ENCODE measurements at regions not wholly inside any gene's neighbourhood (a gene's known extent, or its start where the extent isn't known, plus 50 kb on each side); places are given as distances from the start of the nearest gene placed in this dataset.

- Histone ChIP-seq H3K36me3 (no peaks in the 10 kb centered on the region), H3K27ac (no peak overlapping the region), H3K4me1 (peaks cover 0 to 1% (median 0%) of the 10 kb centered on the region in 3 donors), H3K4me3 (no peak overlapping the region), H3K27me3 (no peaks in the 10 kb centered on the region), H3K9me3 (no peaks in the 10 kb centered on the region)
- DNase-seq: no peak
- intact Hi-C loops (cut with DNase I): no loop called here
- TF ChIP-seq POLR2A (IDR thresholded peaks at IDR 0.05): no peak
- TF ChIP-seq CTCF (IDR thresholded peaks at IDR 0.05): no peak
Observed at GRCh38 chr12:66929121-66929520, 250.2 kb upstream of the GRIP1 start.

- Histone ChIP-seq H3K27me3 (no peaks in the 10 kb centered on the region), H3K4me3 (no peak overlapping the region), H3K9me3 (no peaks in the 10 kb centered on the region), H3K27ac (no peak overlapping the region), H3K4me1 (peaks cover 0 to 11% (median 0%) of the 10 kb centered on the region in 3 donors), H3K36me3 (no peaks in the 10 kb centered on the region)
- intact Hi-C loops (cut with DNase I): no loop called here
- TF ChIP-seq CTCF (IDR thresholded peaks at IDR 0.05) (no peak), POLR2A (IDR thresholded peaks at IDR 0.05) (no peak)
- 61 to 62% methylated on average over 3 of the region's 3 CpGs for WGBS, 2 donors
- no peak for DNase-seq
Observed at GRCh38 chr12:66931091-66931490, 252.2 kb upstream of the GRIP1 start.

GRCh38 chr12:66932126-66932525 lies 253.2 kb upstream of the GRIP1 start:
- intact Hi-C loops (cut with DNase I): no loop called here
- 78 to 91% methylated on average over 1 of the region's 1 CpG for WGBS, 2 donors
- H3K27me3 ChIP-seq: no peaks in the 10 kb centered on the region

GRCh38 chr12:66934302-66935062 lies 255.6 kb upstream of the GRIP1 start:
- no peak for DNase-seq
- no peak overlapping the region for H3K4me3 ChIP-seq
- no peaks in the 10 kb centered on the region for H3K9me3 ChIP-seq
- 38 to 40% methylated on average over 5 of the region's 5 CpGs for WGBS, 2 donors
- no peak overlapping the region for H3K27ac ChIP-seq
- intact Hi-C loops (cut with DNase I): no loop called here
- peaks cover 0 to 11% (median 0%) of the 10 kb centered on the region in 3 donors for H3K4me1 ChIP-seq
- TF ChIP-seq POLR2A (IDR thresholded peaks at IDR 0.05) (no peak), CTCF (IDR thresholded peaks at IDR 0.05) (no peak)
- H3K27me3 ChIP-seq: no peaks in the 10 kb centered on the region
- H3K36me3 ChIP-seq: no peaks in the 10 kb centered on the region

More at GRCh38 chr12:66932126-66932525, 253.2 kb upstream of the GRIP1 start:
- H3K36me3 ChIP-seq: no peaks in the 10 kb centered on the region
- H3K4me1 ChIP-seq: peaks cover 0 to 11% (median 0%) of the 10 kb centered on the region in 3 donors
- no peak overlapping the region for H3K4me3 ChIP-seq
- H3K27ac ChIP-seq: no peak overlapping the region
- no peak for DNase-seq
- H3K9me3 ChIP-seq: no peaks in the 10 kb centered on the region
- TF ChIP-seq POLR2A (IDR thresholded peaks at IDR 0.05): no peak
- TF ChIP-seq CTCF (IDR thresholded peaks at IDR 0.05): no peak

GRCh38 chr12:66941150-66941549 lies 262.3 kb upstream of the GRIP1 start:
- H3K36me3 ChIP-seq: no peaks in the 10 kb centered on the region
- no peak overlapping the region for H3K27ac ChIP-seq
- H3K4me1 ChIP-seq: peaks cover 0 to 12% (median 0%) of the 10 kb centered on the region in 3 donors
- DNase-seq: no peak
- TF ChIP-seq CTCF (IDR thresholded peaks at IDR 0.05) (no peak), POLR2A (IDR thresholded peaks at IDR 0.05) (no peak)
- no peak overlapping the region for H3K4me3 ChIP-seq
- intact Hi-C loops (cut with DNase I): no loop called here
- no peaks in the 10 kb centered on the region for H3K27me3 ChIP-seq
- 75 to 81% methylated on average over 1 of the region's 1 CpG for WGBS, 2 donors
- peaks cover 0 to 6% (median 0%) of the 10 kb centered on the region in 3 donors for H3K9me3 ChIP-seq
